GM18507 (cell line): ENCODE measurements at regions not wholly inside any gene's neighbourhood (a gene's known extent, or its start where the extent isn't known, plus 50 kb on each side); places are given as distances from the start of the nearest gene placed in this dataset.

Source experiments
- DNase-seq: peaks from one replicate; pipeline ENCODE4 v3.0.0; 2011; ENCODE audit warnings: low read depth; ENCODE audit not compliant: insufficient read length; ENCODE audit errors: extremely low spot score
- FAIRE-seq: peaks from 2 replicates; lab custom pipeline; 2011; peaks lifted over from hg19 to GRCh38; lab: Jason Lieb, UNC

- DNase-seq (no peak), FAIRE-seq (no peak)
These were observed 247.0 kb upstream of the PPP2R2D start for GRCh38 chr10:131653554-131654470.

GRCh38 chr10:131654471-131655087 lies 246.2 kb upstream of the PPP2R2D start:
- FAIRE-seq (no peak), DNase-seq (no peak)

- no peak for FAIRE-seq
- no peak for DNase-seq
These were observed 245.5 kb upstream of the PPP2R2D start for GRCh38 chr10:131655101-131655849.

- DNase-seq (no peak), FAIRE-seq (no peak)
These were observed 244.8 kb upstream of the PPP2R2D start for GRCh38 chr10:131656009-131656408.

GRCh38 chr10:131656431-131656841 lies 244.4 kb upstream of the PPP2R2D start:
- DNase-seq (no peak), FAIRE-seq (no peak)

GRCh38 chr10:131657318-131657984 lies 243.4 kb upstream of the PPP2R2D start:
- DNase-seq, result no peak
- FAIRE-seq, result no peak

GRCh38 chr10:131657985-131658330 lies 242.8 kb upstream of the PPP2R2D start:
- DNase-seq (no peak), FAIRE-seq (no peak)

- DNase-seq (no peak), FAIRE-seq (no peak)
These were observed 242.2 kb upstream of the PPP2R2D start for GRCh38 chr10:131658476-131659110.

GRCh38 chr10:131660427-131660826 lies 240.4 kb upstream of the PPP2R2D start:
- FAIRE-seq (no peak), DNase-seq (no peak)

- no peak for FAIRE-seq
- DNase-seq, result no peak
These were observed 238.0 kb upstream of the PPP2R2D start for GRCh38 chr10:131662851-131663250.

- FAIRE-seq, result no peak
- DNase-seq, result no peak
These were observed 237.5 kb upstream of the PPP2R2D start for GRCh38 chr10:131663351-131663750.

- FAIRE-seq (no peak), DNase-seq (no peak)
These were observed 234.7 kb upstream of the PPP2R2D start for GRCh38 chr10:131666091-131666490.

- FAIRE-seq, result no peak
- no peak for DNase-seq
These were observed 233.8 kb upstream of the PPP2R2D start for GRCh38 chr10:131667047-131667446.

- DNase-seq, result no peak
- FAIRE-seq, result no peak
These were observed 233.2 kb upstream of the PPP2R2D start for GRCh38 chr10:131667561-131667960.

- DNase-seq (no peak), FAIRE-seq (no peak)
These were observed 231.9 kb upstream of the PPP2R2D start for GRCh38 chr10:131668903-131669302.

GRCh38 chr10:131669838-131670237 lies 231.0 kb upstream of the PPP2R2D start:
- FAIRE-seq (no peak), DNase-seq (no peak)

- no peak for DNase-seq
- no peak for FAIRE-seq
These were observed 230.5 kb upstream of the PPP2R2D start for GRCh38 chr10:131670341-131670740.

- FAIRE-seq (no peak), DNase-seq (no peak)
These were observed 227.4 kb upstream of the PPP2R2D start for GRCh38 chr10:131673396-131673795.

- DNase-seq, result no peak
- FAIRE-seq, result no peak
These were observed 226.7 kb upstream of the PPP2R2D start for GRCh38 chr10:131674130-131674529.
